Hepatocyte (in vitro differentiated cells): ENCODE measurements at regions not wholly inside any gene's neighbourhood (a gene's known extent, or its start where the extent isn't known, plus 50 kb on each side); places are given as distances from the start of the nearest gene placed in this dataset.

Experiments
- DNase-seq: peaks from one replicate; pipeline ENCODE4 v3.0.0-alpha.2; 2016; ENCODE audit warnings: low spot score
- H2AFZ ChIP-seq: fragments of 200-600 bp; sonication (generic); 2 replicates; pipeline ENCODE4 v1.6.0; 2016; ENCODE audit warnings: antibody characterized with exemption, mild to moderate bottlenecking
- H3K27ac ChIP-seq: fragments of 200-600 bp; sonication (generic); 2 replicates; pipeline ENCODE4 v1.5.1; 2016; ENCODE audit warnings: mild to moderate bottlenecking
- H3K27me3 ChIP-seq: fragments of 200-600 bp; sonication (generic); 2 replicates; pipeline ENCODE4 v1.6.1; 2016
- H3K36me3 ChIP-seq: fragments of 200-600 bp; sonication (generic); replicated peaks from 2 replicates; pipeline ENCODE4 v1.5.1; 2016; ENCODE audit warnings: low read depth; ENCODE audit not compliant: insufficient read depth
- H3K4me1 ChIP-seq: fragments of 200-600 bp; sonication (generic); 2 replicates; pipeline ENCODE4 v1.5.1; 2016; ENCODE audit warnings: mild to moderate bottlenecking, moderate library complexity; ENCODE audit not compliant: insufficient read depth
- H3K4me2 ChIP-seq: fragments of 200-600 bp; sonication (generic); 2 replicates; pipeline ENCODE4 v1.6.0; 2016
- H3K4me3 ChIP-seq: fragments of 200-600 bp; sonication (generic); 2 replicates; pipeline ENCODE4 v1.5.1; 2016; ENCODE audit warnings: mild to moderate bottlenecking
- H3K79me2 ChIP-seq: fragments of 200-600 bp; sonication (generic); 2 replicates; pipeline ENCODE4 v1.6.0; 2017; ENCODE audit warnings: mild to moderate bottlenecking
- H3K9me2 ChIP-seq: fragments of 200-600 bp; sonication (generic); replicated peaks from 2 replicates; pipeline ENCODE4 v1.6.0; 2017; ENCODE audit warnings: mild to moderate bottlenecking; ENCODE audit not compliant: insufficient read depth
- H3K9me3 ChIP-seq: fragments of 200-600 bp; sonication (generic); 2 replicates; pipeline ENCODE4 v1.5.1; 2016; ENCODE audit warnings: low read depth, mild to moderate bottlenecking
- H4K20me1 ChIP-seq: fragments of 200-600 bp; sonication (generic); 2 replicates; pipeline ENCODE4 v1.6.0; 2016; ENCODE audit warnings: mild to moderate bottlenecking; ENCODE audit not compliant: insufficient read depth, poor library complexity, severe bottlenecking
- EZH2 ChIP-seq: fragments of 200-600 bp; sonication (generic); IDR thresholded peaks from 2 replicates; pipeline ENCODE4 v1.6.1; 2016; ENCODE audit warnings: antibody characterized with exemption, mild to moderate bottlenecking, borderline replicate concordance
- EZH2phosphoT487 ChIP-seq: fragments of 200-600 bp; sonication (generic); IDR thresholded peaks from one replicate; pipeline ENCODE4 v1.6.1; 2018; ENCODE audit warnings: antibody characterized with exemption, mild to moderate bottlenecking, low read depth, moderate library complexity; ENCODE audit not compliant: unreplicated experiment, severe bottlenecking
- WGBS: methylation state at CpG from one replicate; pipeline ENCODE4 v1.1.6; 2016; ENCODE audit warnings: low lambda C conversion rate; ENCODE audit errors: missing lambda C conversion rate; 5-methylcytosine and 5-hydroxymethylcytosine counted together
- TF ChIP-seq, protein P1 (sequence below): fragments of 200-600 bp; sonication (generic); IDR thresholded peaks from 2 replicates; pipeline ENCODE4 v1.5.1; 2016; ENCODE audit warnings: antibody characterized with exemption, mild to moderate bottlenecking; ENCODE audit not compliant: poor library complexity

- Histone ChIP-seq H3K27me3 (no peaks in the 10 kb centered on the region), H3K9me2 (no peaks in the 10 kb centered on the region), H3K4me2 (no peak overlapping the region), H4K20me1 (no peaks in the 10 kb centered on the region), H3K4me1 (peaks cover 2% of the 10 kb centered on the region), H3K79me2 (no peaks in the 10 kb centered on the region), H3K4me3 (no peak overlapping the region), H3K36me3 (no peaks in the 10 kb centered on the region), H3K9me3 (no peaks in the 10 kb centered on the region), H2AFZ (no peak overlapping the region), H3K27ac (no peak overlapping the region)
- TF ChIP-seq, protein P1, sequence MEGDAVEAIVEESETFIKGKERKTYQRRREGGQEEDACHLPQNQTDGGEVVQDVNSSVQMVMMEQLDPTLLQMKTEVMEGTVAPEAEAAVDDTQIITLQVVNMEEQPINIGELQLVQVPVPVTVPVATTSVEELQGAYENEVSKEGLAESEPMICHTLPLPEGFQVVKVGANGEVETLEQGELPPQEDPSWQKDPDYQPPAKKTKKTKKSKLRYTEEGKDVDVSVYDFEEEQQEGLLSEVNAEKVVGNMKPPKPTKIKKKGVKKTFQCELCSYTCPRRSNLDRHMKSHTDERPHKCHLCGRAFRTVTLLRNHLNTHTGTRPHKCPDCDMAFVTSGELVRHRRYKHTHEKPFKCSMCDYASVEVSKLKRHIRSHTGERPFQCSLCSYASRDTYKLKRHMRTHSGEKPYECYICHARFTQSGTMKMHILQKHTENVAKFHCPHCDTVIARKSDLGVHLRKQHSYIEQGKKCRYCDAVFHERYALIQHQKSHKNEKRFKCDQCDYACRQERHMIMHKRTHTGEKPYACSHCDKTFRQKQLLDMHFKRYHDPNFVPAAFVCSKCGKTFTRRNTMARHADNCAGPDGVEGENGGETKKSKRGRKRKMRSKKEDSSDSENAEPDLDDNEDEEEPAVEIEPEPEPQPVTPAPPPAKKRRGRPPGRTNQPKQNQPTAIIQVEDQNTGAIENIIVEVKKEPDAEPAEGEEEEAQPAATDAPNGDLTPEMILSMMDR: no peak
- TF ChIP-seq EZH2 (no peak), EZH2phosphoT487 (no peak)
- no peak for DNase-seq
- 93% methylated on average over 2 of the region's 2 CpGs for WGBS
Measured at GRCh38 chr17:13400491-13400890, 201.2 kb downstream of the HS3ST3A1 start.

GRCh38 chr17:13398853-13399252 is 202.9 kb downstream of the HS3ST3A1 start:
- 84% methylated on average over 1 of the region's 1 CpG for WGBS

DNA sequence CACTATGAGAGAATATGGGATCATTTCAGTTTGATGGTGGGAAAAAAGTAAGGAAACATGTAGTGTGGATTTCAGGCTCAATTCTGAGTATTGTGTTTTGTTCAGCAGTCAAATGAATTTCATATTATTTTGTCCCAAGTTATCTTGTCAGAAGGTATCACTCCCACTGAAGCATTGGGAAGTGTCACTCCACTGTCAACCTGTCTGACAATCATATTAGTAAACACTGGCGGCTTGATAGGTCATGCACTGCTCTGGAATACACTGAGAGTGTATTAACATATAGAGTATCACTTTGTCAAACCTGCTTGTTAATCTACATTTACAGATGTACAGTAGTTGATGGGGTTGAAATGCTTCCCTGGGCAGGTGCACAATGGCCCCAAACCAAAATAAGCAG is 203.6 kb downstream of the HS3ST3A1 start:
- no peak for DNase-seq
- H4K20me1 ChIP-seq: no peaks in the 10 kb centered on the region
- H3K9me2 ChIP-seq: no peaks in the 10 kb centered on the region
- TF ChIP-seq EZH2: no peak
- TF ChIP-seq, protein P1: no peak
- H3K36me3 ChIP-seq: no peaks in the 10 kb centered on the region
- H3K9me3 ChIP-seq: no peaks in the 10 kb centered on the region
- no peak overlapping the region for H2AFZ ChIP-seq
- H3K27ac ChIP-seq: no peak overlapping the region
- H3K4me1 ChIP-seq: no peaks in the 10 kb centered on the region
- no peaks in the 10 kb centered on the region for H3K27me3 ChIP-seq
- no peaks in the 10 kb centered on the region for H3K79me2 ChIP-seq
- 97% methylated on average over 1 of the region's 1 CpG for WGBS
- no peak overlapping the region for H3K4me3 ChIP-seq
- no peak overlapping the region for H3K4me2 ChIP-seq

More at GRCh38 chr17:13398853-13399252, 202.9 kb downstream of the HS3ST3A1 start:
- Histone ChIP-seq H3K27ac (no peak overlapping the region), H3K4me3 (no peak overlapping the region), H3K4me2 (no peak overlapping the region), H3K9me3 (no peaks in the 10 kb centered on the region), H3K4me1 (no peaks in the 10 kb centered on the region), H3K36me3 (no peaks in the 10 kb centered on the region), H2AFZ (no peak overlapping the region), H3K27me3 (no peaks in the 10 kb centered on the region), H3K79me2 (no peaks in the 10 kb centered on the region), H3K9me2 (no peaks in the 10 kb centered on the region), H4K20me1 (no peaks in the 10 kb centered on the region)
- no peak for DNase-seq
- TF ChIP-seq EZH2phosphoT487 (no peak), EZH2 (no peak)
- TF ChIP-seq, protein P1: no peak

DNA sequence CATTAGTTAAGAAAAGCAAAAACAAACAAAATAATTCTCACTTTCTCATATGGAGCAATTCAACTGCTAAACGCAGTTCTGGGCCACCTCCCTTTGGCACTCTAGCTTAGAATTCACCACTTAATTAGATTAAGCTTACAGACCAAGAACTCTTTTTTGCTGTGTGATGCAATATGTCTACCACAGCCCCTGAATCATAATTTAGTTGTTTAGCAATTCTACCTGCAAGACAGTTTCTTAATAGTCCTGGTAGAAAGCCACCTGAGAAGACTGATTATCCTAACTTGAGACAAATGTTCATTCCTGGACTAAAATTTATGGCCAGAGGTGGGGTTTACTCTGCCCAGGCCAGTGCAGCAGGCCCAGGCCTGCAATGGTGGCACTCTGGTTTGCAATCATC is 205.9 kb downstream of the HS3ST3A1 start:
- H3K27ac ChIP-seq: no peak overlapping the region
- H3K4me2 ChIP-seq: no peak overlapping the region

More for the DNA sequence above, 205.9 kb downstream of the HS3ST3A1 start:
- no peak overlapping the region for H2AFZ ChIP-seq
- TF ChIP-seq EZH2phosphoT487 (no peak), EZH2 (no peak)
- TF ChIP-seq, protein P1: no peak
- H3K4me1 ChIP-seq: no peaks in the 10 kb centered on the region
- no peak overlapping the region for H3K4me3 ChIP-seq
- H3K27me3 ChIP-seq: no peaks in the 10 kb centered on the region
- no peaks in the 10 kb centered on the region for H3K79me2 ChIP-seq
- 66% methylated on average over 1 of the region's 1 CpG for WGBS
- no peak for DNase-seq
- no peaks in the 10 kb centered on the region for H3K9me2 ChIP-seq
- no peaks in the 10 kb centered on the region for H3K36me3 ChIP-seq
- no peaks in the 10 kb centered on the region for H4K20me1 ChIP-seq
- H3K9me3 ChIP-seq: no peaks in the 10 kb centered on the region
